KG1 (cell line): ENCODE measurements at regions not wholly inside any gene's neighbourhood (a gene's known extent, or its start where the extent isn't known, plus 50 kb on each side); places are given as distances from the start of the nearest gene placed in this dataset.
"Not testable (repeated sequence)": the region's sequence is repeated elsewhere in the genome, so short reads cannot be mapped to it uniquely, and the experiment has no call there.

Source experiments
- DNase-seq: peaks from one replicate; lab custom pipeline; 2025; lab: John Stamatoyannopoulos, UW

GRCh38 chr9:81430727-81431126 lies 258.6 kb downstream of the TLE1 start:
- no peak for DNase-seq

GRCh38 chr9:81427870-81428269 lies 261.5 kb downstream of the TLE1 start:
- no peak for DNase-seq

- DNase-seq: no peak
Measured at GRCh38 chr9:81424431-81424830, 264.9 kb downstream of the TLE1 start.

- DNase-seq: no peak
Measured at GRCh38 chr9:81423589-81424326, 265.6 kb downstream of the TLE1 start.

- not testable (repeated sequence) for DNase-seq
Measured at GRCh38 chr9:81421090-81421489, 268.3 kb downstream of the TLE1 start.

GRCh38 chr9:81420024-81420423 lies 269.3 kb downstream of the TLE1 start:
- no peak for DNase-seq

GRCh38 chr9:81417941-81418340 lies 271.4 kb downstream of the TLE1 start:
- no peak for DNase-seq

GRCh38 chr9:81417299-81417675 lies 272.1 kb downstream of the TLE1 start:
- DNase-seq: no peak

GRCh38 chr9:81416476-81417298 lies 272.7 kb downstream of the TLE1 start:
- no peak for DNase-seq

GRCh38 chr9:81414836-81415235 lies 274.5 kb downstream of the TLE1 start:
- DNase-seq: no peak

- DNase-seq: no peak
Measured at GRCh38 chr9:81411961-81412360, 277.4 kb downstream of the TLE1 start.

GRCh38 chr9:81410201-81410600 lies 279.1 kb downstream of the TLE1 start:
- DNase-seq: no peak

- DNase-seq: no peak
Measured at GRCh38 chr9:81408951-81409350, 280.4 kb downstream of the TLE1 start.

GRCh38 chr9:81404931-81405598 lies 284.3 kb downstream of the TLE1 start:
- no peak for DNase-seq

- DNase-seq: no peak
Measured at GRCh38 chr9:81397481-81398381, 291.6 kb downstream of the TLE1 start.

- no peak for DNase-seq
Measured at GRCh38 chr9:81396528-81396927, 292.8 kb downstream of the TLE1 start.

- DNase-seq: no peak
Measured at GRCh38 chr9:81395676-81396054, 293.7 kb downstream of the TLE1 start.

- DNase-seq: no peak
Measured at GRCh38 chr9:81394881-81395675, 294.3 kb downstream of the TLE1 start.

GRCh38 chr9:81393985-81394811 lies 295.1 kb downstream of the TLE1 start:
- no peak for DNase-seq

GRCh38 chr9:81391457-81391825 lies 297.9 kb downstream of the TLE1 start:
- DNase-seq: no peak
